HPDE6-E6E7 (cell line): ENCODE measurements at regions not wholly inside any gene's neighbourhood (a gene's known extent, or its start where the extent isn't known, plus 50 kb on each side); places are given as distances from the start of the nearest gene placed in this dataset.

Source experiments
- DNase-seq: peaks from one replicate; pipeline ENCODE4 v3.0.0; 2011; ENCODE audit warnings: missing footprints; ENCODE audit errors: extremely low spot score

GRCh38 chr6:44606504-44606903 lies 219.0 kb downstream of the CDC5L start:
- DNase-seq = no peak

GRCh38 chr6:44606976-44607375 lies 219.5 kb downstream of the CDC5L start:
- DNase-seq = no peak

- DNase-seq = no peak
Observed at GRCh38 chr6:44608175-44608574, 220.7 kb downstream of the CDC5L start.

- DNase-seq = no peak
Observed at GRCh38 chr6:44609051-44609612, 221.6 kb downstream of the CDC5L start.

GRCh38 chr6:44614396-44614795 lies 226.9 kb downstream of the CDC5L start:
- DNase-seq = no peak

DNA sequence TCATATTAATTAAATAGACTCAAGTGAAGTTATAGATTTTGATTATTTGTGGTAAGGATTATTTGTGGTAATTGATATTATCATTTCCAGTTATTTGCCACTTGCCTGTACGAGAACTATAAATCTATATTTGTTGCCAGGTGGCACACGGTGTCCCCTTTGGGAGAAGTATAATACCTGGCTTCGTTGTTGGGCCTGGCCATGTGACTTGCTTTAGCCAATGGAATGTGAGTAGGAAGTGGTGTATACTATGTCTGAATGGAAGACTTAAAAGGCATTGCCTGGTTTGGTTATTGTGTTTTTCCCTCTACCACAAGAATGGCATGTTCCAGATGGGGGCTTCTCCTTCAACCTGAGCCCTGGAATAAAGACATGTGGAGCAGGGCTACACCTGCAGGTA lies 228.1 kb downstream of the CDC5L start:
- DNase-seq = no peak

- no peak for DNase-seq
Observed at GRCh38 chr6:44617416-44617815, 229.9 kb downstream of the CDC5L start.

- no peak for DNase-seq
Observed at GRCh38 chr6:44618371-44618770, 230.9 kb downstream of the CDC5L start.

- DNase-seq = no peak
Observed at GRCh38 chr6:44620922-44621321, 233.4 kb downstream of the CDC5L start.

DNA sequence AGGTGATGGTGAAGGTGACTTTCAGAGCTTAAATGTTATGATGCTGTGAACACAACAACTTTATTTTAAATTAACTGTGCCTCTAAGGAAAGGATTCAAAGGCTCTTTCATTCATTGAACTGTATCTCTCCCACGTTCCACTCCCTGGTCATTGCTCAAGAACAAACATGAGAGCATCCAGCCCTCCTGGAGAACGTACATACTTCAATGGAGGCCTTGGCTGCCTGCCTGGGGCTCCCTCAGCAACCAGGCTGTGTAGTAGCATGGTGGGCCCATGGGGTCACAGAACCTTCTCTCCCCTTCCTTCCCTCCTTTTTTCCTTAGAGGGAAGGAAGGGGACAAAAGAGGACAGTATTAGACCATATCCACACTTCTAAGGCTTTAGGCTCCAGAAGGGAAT lies 234.3 kb downstream of the CDC5L start:
- no peak for DNase-seq

DNA sequence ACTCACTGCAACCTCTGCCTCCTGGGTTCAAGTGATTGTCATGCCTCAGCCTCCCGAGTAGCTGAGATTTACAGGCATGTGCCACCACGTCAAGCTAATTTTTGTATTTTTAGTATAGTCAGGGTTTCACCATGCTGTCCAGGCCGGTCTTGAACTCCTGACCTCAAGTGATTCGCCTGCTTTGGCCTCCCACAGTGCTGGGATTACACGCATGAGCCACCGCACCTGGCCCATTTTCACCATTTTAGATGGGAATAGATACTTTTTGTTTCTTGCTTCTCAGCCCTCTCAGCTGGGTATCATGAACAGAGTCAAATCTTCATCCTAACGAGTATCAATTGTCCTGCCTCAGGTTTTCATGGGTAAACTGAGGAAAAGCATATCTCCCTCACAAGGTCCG lies 235.0 kb downstream of the CDC5L start:
- DNase-seq = no peak

- DNase-seq = no peak
Observed at GRCh38 chr6:44622956-44623355, 235.4 kb downstream of the CDC5L start.

GRCh38 chr6:44624226-44624625 lies 236.7 kb downstream of the CDC5L start:
- no peak for DNase-seq

DNA sequence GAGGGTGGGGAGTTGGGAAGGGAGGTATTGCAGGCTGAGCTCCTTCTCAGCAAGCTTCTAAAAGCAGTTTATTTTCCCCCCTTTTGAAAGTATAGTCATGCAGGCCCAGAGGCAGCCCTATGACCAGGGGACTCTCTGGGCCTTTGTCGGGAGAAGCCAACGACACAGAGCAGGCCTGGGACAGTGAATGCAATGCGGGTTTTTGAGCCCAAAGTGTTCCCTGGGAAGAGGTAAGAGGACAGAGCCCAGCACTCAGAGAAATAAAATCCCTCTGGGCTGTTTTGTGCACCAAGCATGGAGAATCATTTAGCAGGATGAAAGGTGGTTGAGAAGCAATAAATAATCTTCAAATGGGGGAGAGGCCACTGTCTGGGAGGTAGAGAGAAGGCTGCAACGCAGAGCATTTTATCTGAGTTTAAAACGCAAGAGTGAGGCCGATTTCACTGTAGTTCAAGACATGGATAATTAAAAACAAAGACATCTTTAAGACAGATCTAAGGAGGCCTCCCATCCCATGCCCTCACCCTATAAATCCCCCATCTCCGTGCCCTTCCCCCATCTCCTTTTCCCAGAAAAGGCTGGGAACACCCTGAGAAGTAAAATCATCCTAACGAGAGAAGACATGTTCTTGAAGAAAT lies 237.5 kb downstream of the CDC5L start:
- no peak for DNase-seq

- DNase-seq = no peak
Observed at GRCh38 chr6:44625996-44626395, 238.5 kb downstream of the CDC5L start.

GRCh38 chr6:44626616-44627015 lies 239.1 kb downstream of the CDC5L start:
- DNase-seq = no peak

DNA sequence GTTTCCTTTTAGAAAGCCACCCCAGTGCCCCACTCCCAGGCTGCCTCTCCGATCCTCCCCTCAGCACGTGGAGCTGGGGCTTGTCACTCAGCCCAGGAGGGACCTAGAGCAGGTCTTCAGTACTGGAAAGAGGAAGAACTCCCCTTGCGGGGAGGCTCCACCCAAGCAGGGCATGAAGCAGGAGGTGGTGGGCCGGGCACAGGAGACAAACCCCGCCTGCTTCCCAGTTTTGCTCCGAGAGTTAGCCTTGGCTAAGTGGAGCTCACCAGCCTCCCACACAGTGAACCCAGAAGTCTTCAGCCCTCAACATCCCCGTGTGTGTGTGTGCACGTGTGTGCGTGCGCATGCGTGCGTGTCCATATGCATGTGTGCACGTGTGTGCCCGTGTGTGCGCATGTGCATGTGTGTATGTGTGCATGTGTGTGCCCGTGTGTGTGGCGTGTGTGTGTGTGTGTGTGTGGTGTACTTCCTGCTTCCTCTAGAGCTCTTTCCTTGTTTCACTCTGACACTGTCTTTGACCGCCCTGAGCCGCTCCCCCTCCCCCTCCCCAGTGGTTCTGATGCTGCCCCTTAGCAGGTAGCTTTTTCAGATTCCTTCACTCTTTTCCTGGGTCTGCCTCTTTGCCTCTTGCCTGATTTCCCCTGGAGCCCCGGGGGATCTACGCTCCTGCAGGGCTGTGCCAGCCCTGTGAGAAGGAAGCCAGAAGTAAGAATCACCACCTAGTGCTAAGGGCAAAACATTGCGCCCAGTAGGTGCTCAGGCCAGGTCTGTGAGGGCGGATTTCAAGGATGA lies 239.8 kb downstream of the CDC5L start:
- DNase-seq = no peak

- no peak for DNase-seq
Observed at GRCh38 chr6:44627883-44628271, 240.4 kb downstream of the CDC5L start.

GRCh38 chr6:44628347-44628746 lies 240.8 kb downstream of the CDC5L start:
- DNase-seq = no peak

DNA sequence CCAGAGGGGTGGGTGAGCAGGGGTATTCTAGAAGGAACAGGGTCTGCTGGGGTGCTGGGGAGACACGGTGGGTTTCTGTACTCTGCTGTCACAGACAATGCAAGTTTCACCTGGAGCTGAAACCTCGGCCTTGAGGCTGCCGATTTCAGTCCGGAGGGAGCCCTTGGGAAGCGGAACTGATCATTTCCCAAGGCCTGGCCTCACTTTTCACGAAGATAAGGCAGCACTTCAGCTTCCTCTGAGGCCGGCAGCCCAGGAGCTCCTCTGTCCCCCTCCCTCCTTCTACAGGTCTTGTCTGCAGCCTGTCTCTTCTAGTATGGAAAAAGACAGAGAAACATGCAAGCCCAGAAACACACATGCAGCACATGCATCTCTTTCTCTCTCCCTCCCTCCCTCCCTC lies 242.1 kb downstream of the CDC5L start:
- DNase-seq = no peak

DNA sequence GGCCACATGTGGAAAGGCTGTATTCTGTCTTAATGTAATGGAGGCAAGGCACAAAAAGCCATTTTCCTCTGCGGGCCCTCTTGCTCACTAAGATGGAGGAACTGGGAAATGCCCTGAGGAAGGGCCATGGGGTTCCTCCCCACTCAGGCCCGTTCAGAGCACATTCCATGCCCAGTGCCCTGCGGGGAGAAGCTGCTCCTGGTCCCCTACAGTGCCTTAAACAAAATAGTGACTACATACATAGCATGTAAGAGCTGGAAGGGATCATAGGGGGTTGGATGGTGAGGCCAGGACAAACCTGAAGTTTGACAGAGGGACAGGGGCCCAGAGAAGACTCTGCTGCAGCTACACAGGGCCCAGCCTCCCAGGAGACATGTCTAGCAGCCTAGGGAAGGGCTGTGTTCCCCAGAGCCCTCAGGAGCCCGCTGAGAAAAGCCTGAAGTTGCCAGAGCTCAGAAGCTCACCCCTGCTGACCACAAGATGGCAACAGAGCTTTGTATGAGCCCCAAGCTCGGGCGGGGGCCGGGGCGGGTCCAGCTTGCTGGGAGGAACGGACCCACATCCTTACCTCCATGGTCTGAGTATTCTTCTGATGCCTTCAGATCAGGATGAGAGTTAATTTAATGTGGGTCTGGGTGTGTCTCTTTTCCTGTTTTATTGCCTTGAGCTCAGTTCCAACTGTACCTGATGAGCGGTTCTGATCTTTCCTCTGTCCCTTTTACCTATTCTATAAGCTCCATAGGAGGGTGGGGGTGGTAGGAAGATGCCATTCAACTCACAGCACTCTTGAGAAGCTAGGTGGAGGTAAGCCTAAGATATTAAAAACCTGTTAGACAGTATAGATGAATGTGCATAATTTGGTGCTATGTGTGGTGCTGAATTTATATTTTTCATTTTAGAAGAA lies 242.9 kb downstream of the CDC5L start:
- peak; percentile 63 for DNase-seq

DNA sequence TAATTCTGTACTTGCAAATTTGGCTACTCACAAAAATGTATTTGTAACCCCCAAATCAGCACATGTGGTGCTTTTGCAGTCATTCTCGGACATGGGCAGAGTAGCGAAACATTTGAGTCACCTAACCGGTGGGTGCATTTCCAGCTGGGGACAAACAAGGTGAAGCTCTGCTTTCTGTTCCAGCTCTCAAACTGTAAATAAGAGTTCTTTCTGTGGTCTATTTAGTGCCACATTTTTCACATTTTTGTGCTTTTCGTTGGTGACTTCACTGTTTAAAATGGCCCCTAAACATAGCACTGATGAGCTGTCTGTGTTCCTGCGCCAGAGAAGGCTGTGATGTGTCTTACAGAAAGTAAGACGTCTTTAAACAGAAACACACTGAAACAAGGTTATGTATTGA lies 244.5 kb downstream of the CDC5L start:
- DNase-seq = no peak
